Peyer's patch (tissue), 4 donors: ENCODE measurements at regions not wholly inside any gene's neighbourhood (a gene's known extent, or its start where the extent isn't known, plus 50 kb on each side); places are given as distances from the start of the nearest gene placed in this dataset.

Experiments
- DNase-seq, 3 donors: peaks; one replicate each; pipeline ENCODE4 v3.0.0-alpha.2; 2017 to 2019
- H3K27ac ChIP-seq, 4 donors: fragments of 200-600 bp; sonication (generic); one replicate each; pipeline ENCODE4 v1.5.1; 2016 to 2019
- H3K27me3 ChIP-seq, 2 donors: fragments of 200-600 bp; sonication (generic); one replicate each; pipeline ENCODE4 v1.5.1; 2019
- H3K36me3 ChIP-seq, 3 donors: fragments of 200-600 bp; sonication (generic); one replicate each; pipeline ENCODE4 v1.5.1; 2016 to 2019
- H3K4me1 ChIP-seq, 4 donors: fragments of 200-600 bp; sonication (generic); one replicate each; pipeline ENCODE4 v1.5.1; 2016 to 2019
- H3K4me3 ChIP-seq, 4 donors: fragments of 200-600 bp; sonication (generic); 1 replicate in 3 of 4; 2 replicates in 1 of 4; pipeline ENCODE4 v1.5.1; 2016 to 2019; ENCODE audit warnings: mild to moderate bottlenecking in 1 of 4
- H3K9me3 ChIP-seq, 4 donors: fragments of 200-600 bp; sonication (generic); one replicate each; pipeline ENCODE4 v1.5.1; 2016 to 2019; ENCODE audit warnings: mild to moderate bottlenecking in 1 of 4
- CTCF ChIP-seq, 6 experiments: fragments of 450-650 bp in 4 of 6; fragments of 200-600 bp in 2 of 6; sonication (generic) in 1 of 6; IDR thresholded peaks; one replicate each; pipeline ENCODE4 v1.5.1; 2017 to 2019; ENCODE audit warnings: antibody characterized with exemption in 6 of 6, mild to moderate bottlenecking in 3 of 6, moderate library complexity in 1 of 6
- POLR2A ChIP-seq, 2 donors: fragments of 450-650 bp; IDR thresholded peaks; one replicate each; pipeline ENCODE4 v1.5.1; 2017; ENCODE audit warnings: antibody characterized with exemption in 2 of 2, mild to moderate bottlenecking in 2 of 2, moderate library complexity in 2 of 2

- no peak overlapping the region for H3K4me3 ChIP-seq
- no peaks in the 10 kb centered on the region for H3K27me3 ChIP-seq
- H3K4me1 ChIP-seq = peaks cover 0 to 7% (median 0%) of the 10 kb centered on the region in 4 donors
- TF ChIP-seq POLR2A (IDR thresholded peaks at IDR 0.05) = no peak
- TF ChIP-seq CTCF (IDR thresholded peaks at IDR 0.05) = peak; percentile 28 to 68 (median 58)
- H3K36me3 ChIP-seq = no peaks in the 10 kb centered on the region
- H3K9me3 ChIP-seq = no peaks in the 10 kb centered on the region
- H3K27ac ChIP-seq = peak overlapping the region in 1 of 4 donors; percentile 10
- DNase-seq = peak in 1 of 3 donors; percentile 71
Measured at GRCh38 chr15:95259513-95259912, 1028.2 kb downstream of the MCTP2 start.

- TF ChIP-seq CTCF (IDR thresholded peaks at IDR 0.05) = no peak
- no peak for TF ChIP-seq POLR2A (IDR thresholded peaks at IDR 0.05)
- Histone ChIP-seq H3K4me3 (no peak overlapping the region), H3K27ac (peak overlapping the region in 1 of 4 donors; percentile 10), H3K27me3 (no peaks in the 10 kb centered on the region), H3K36me3 (no peaks in the 10 kb centered on the region), H3K4me1 (peaks cover 0 to 7% (median 0%) of the 10 kb centered on the region in 4 donors), H3K9me3 (no peaks in the 10 kb centered on the region)
- no peak for DNase-seq
Measured at GRCh38 chr15:95259965-95260364, 1028.6 kb downstream of the MCTP2 start.

GRCh38 chr15:95260856-95261255, 1029.5 kb downstream of the MCTP2 start:
- Histone ChIP-seq H3K4me3 (no peak overlapping the region), H3K4me1 (peaks cover 0 to 7% (median 0%) of the 10 kb centered on the region in 4 donors), H3K36me3 (no peaks in the 10 kb centered on the region), H3K9me3 (no peaks in the 10 kb centered on the region), H3K27me3 (no peaks in the 10 kb centered on the region), H3K27ac (no peak overlapping the region)
- no peak for TF ChIP-seq CTCF (IDR thresholded peaks at IDR 0.05)
- TF ChIP-seq POLR2A (IDR thresholded peaks at IDR 0.05) = no peak
- no peak for DNase-seq

- no peak for TF ChIP-seq CTCF (IDR thresholded peaks at IDR 0.05)
- Histone ChIP-seq H3K36me3 (no peaks in the 10 kb centered on the region), H3K27me3 (no peaks in the 10 kb centered on the region), H3K27ac (no peak overlapping the region), H3K4me1 (peaks cover 0 to 7% (median 0%) of the 10 kb centered on the region in 4 donors), H3K9me3 (no peaks in the 10 kb centered on the region), H3K4me3 (no peak overlapping the region)
- DNase-seq = no peak
Measured at GRCh38 chr15:95261546-95261945, 1030.2 kb downstream of the MCTP2 start.

GRCh38 chr15:95261968-95262367, 1030.6 kb downstream of the MCTP2 start:
- Histone ChIP-seq H3K4me1 (peaks cover 0 to 7% (median 0%) of the 10 kb centered on the region in 4 donors), H3K36me3 (no peaks in the 10 kb centered on the region), H3K27me3 (no peaks in the 10 kb centered on the region), H3K4me3 (no peak overlapping the region), H3K9me3 (no peaks in the 10 kb centered on the region), H3K27ac (no peak overlapping the region)
- TF ChIP-seq CTCF (IDR thresholded peaks at IDR 0.05) (no peak), POLR2A (IDR thresholded peaks at IDR 0.05) (no peak)
- DNase-seq = no peak
